ENCODE measurements at regions not wholly inside any gene's neighbourhood (a gene's known extent, or its start where the extent isn't known, plus 50 kb on each side); places are given as distances from the start of the nearest gene placed in this dataset.
A peak's percentile ranks its signal among the peaks of the same experiment; 100 is the strongest.
"Not testable (repeated sequence)": the region's sequence is repeated elsewhere in the genome, so short reads cannot be mapped to it uniquely, and the experiment has no call there.

- no peak for TF ChIP-seq CTCF (IDR thresholded peaks at IDR 0.05)
- ATAC-seq (no peak), DNase-seq (no peak)
- H3K4me1 ChIP-seq: peaks cover 0 to under 1% of the 10 kb centered on the region in 2 donors
- H3K36me3 ChIP-seq: no peaks in the 10 kb centered on the region
- H3K4me3 ChIP-seq: no peak overlapping the region
- no peak overlapping the region for H3K27ac ChIP-seq
- intact Hi-C loops (cut with DNase I): no loop called here
- no peaks in the 10 kb centered on the region for H3K9me3 ChIP-seq
- H3K27me3 ChIP-seq: no peaks in the 10 kb centered on the region
These were observed 90.3 kb upstream of the TBL1X start for GRCh38 chrX:9374555-9374954.

GRCh38 chrX:9376111-9376510 lies 88.7 kb upstream of the TBL1X start:
- intact Hi-C loops (cut with DNase I): no loop called here
- Histone ChIP-seq H3K27me3 (no peaks in the 10 kb centered on the region), H3K36me3 (no peaks in the 10 kb centered on the region), H3K4me1 (peaks cover 0 to 3% of the 10 kb centered on the region in 2 donors), H3K27ac (peak overlapping the region in 1 of 2 donors; percentile 55), H3K9me3 (no peaks in the 10 kb centered on the region), H3K4me3 (no peak overlapping the region)
- ATAC-seq: no peak
- no peak for DNase-seq
- TF ChIP-seq CTCF (IDR thresholded peaks at IDR 0.05): no peak

GRCh38 chrX:9377216-9377615 lies 87.6 kb upstream of the TBL1X start:
- H3K27me3 ChIP-seq; H3K4me1 ChIP-seq; H3K4me3 ChIP-seq; DNase-seq; H3K9me3 ChIP-seq; intact Hi-C loops (cut with DNase I); ATAC-seq; H3K36me3 ChIP-seq; H3K27ac ChIP-seq: not testable (repeated sequence)

- no peak for TF ChIP-seq CTCF (IDR thresholded peaks at IDR 0.05)
- no peaks in the 10 kb centered on the region for H3K27me3 ChIP-seq
- peaks cover 0 to 3% of the 10 kb centered on the region in 2 donors for H3K4me1 ChIP-seq
- no peaks in the 10 kb centered on the region for H3K36me3 ChIP-seq
- H3K9me3 ChIP-seq: no peaks in the 10 kb centered on the region
- ATAC-seq: peak; percentile 56
- no peak overlapping the region for H3K27ac ChIP-seq
- DNase-seq: no peak
- intact Hi-C loops (cut with DNase I): no loop called here
- no peak overlapping the region for H3K4me3 ChIP-seq
These were observed 85.7 kb upstream of the TBL1X start for GRCh38 chrX:9378980-9379696.

- H3K27me3 ChIP-seq: no peaks in the 10 kb centered on the region
- no peaks in the 10 kb centered on the region for H3K9me3 ChIP-seq
- no peak for ATAC-seq
- no peak for TF ChIP-seq CTCF (IDR thresholded peaks at IDR 0.05)
- H3K4me1 ChIP-seq: peaks cover 0 to 3% of the 10 kb centered on the region in 2 donors
- intact Hi-C loops (cut with DNase I): no loop called here
- no peak overlapping the region for H3K4me3 ChIP-seq
- no peak overlapping the region for H3K27ac ChIP-seq
- H3K36me3 ChIP-seq: no peaks in the 10 kb centered on the region
- no peak for DNase-seq
These were observed 84.9 kb upstream of the TBL1X start for GRCh38 chrX:9379697-9380551.
